Heart left ventricle (tissue), 16 donors: ENCODE measurements at regions not wholly inside any gene's neighbourhood (a gene's known extent, or its start where the extent isn't known, plus 50 kb on each side); places are given as distances from the start of the nearest gene placed in this dataset.

Experiments used
- ATAC-seq, 4 donors: fragments of 200-7000 bp; cut with Tn5 transposase; one replicate each; pipeline ENCODE4 v1.9.1; 2020 to 2022; ENCODE audit warnings: moderate library complexity in 4 of 4, mild to moderate bottlenecking in 3 of 4, moderate number of reproducible peaks in 1 of 4
- DNase-seq, 5 donors: peaks; one replicate each; pipeline ENCODE4 v3.0.0-alpha.2; 2020
- H3K27ac ChIP-seq, 12 donors: fragments of 200-600 bp; sonication (generic) in 4 of 12; one replicate each; pipeline versions ENCODE4 v1.5.0 to v1.8.0; 2016 to 2022; ENCODE audit warnings: mild to moderate bottlenecking in 2 of 12
- H3K27me3 ChIP-seq, 9 donors: fragments of 200-600 bp; sonication (generic) in 2 of 9; one replicate each; pipeline versions ENCODE4 v1.5.1 to v1.8.0; 2016 to 2022; ENCODE audit warnings: mild to moderate bottlenecking in 3 of 9
- H3K36me3 ChIP-seq, 9 donors: fragments of 200-600 bp; sonication (generic) in 2 of 9; one replicate each; pipeline versions ENCODE4 v1.5.0 to v1.8.0; 2018 to 2022; ENCODE audit warnings: mild to moderate bottlenecking in 2 of 9
- H3K4me1 ChIP-seq, 12 donors: fragments of 200-600 bp; sonication (generic) in 4 of 12; one replicate each; pipeline versions ENCODE4 v1.5.0 to v1.8.0; 2016 to 2022; ENCODE audit warnings: mild to moderate bottlenecking in 3 of 12
- H3K4me3 ChIP-seq, 12 donors: fragments of 200-600 bp; sonication (generic) in 4 of 12; one replicate each; pipeline versions ENCODE4 v1.5.0 to v1.8.0; 2017 to 2022; ENCODE audit warnings: mild to moderate bottlenecking in 9 of 12, moderate library complexity in 4 of 12
- H3K9me3 ChIP-seq, 12 donors: fragments of 200-600 bp; sonication (generic) in 4 of 12; one replicate each; pipeline versions ENCODE4 v1.5.0 to v1.8.0; 2016 to 2022; ENCODE audit warnings: mild to moderate bottlenecking in 1 of 12
- CTCF ChIP-seq, 12 donors: fragments of 200-600 bp; sonication (generic) in 4 of 12; IDR thresholded peaks; one replicate each; pipeline versions ENCODE4 v1.5.0 to v1.8.0; 2018 to 2022; ENCODE audit warnings: antibody characterized with exemption in 12 of 12, mild to moderate bottlenecking in 5 of 12
- POLR2A ChIP-seq, 2 donors: fragments of 450-650 bp; IDR thresholded peaks; one replicate each; pipeline ENCODE4 v1.6.1; 2017; ENCODE audit warnings: antibody characterized with exemption in 2 of 2, mild to moderate bottlenecking in 2 of 2, moderate library complexity in 2 of 2
- WGBS, 4 donors: extraction: QIAGEN DNeasy Blood & Tissue Kit in 2 of 4; methylation state at CpG; one replicate each; pipeline versions ENCODE4 v1.1.5 to v1.1.7; 2013 to 2018; 5-methylcytosine and 5-hydroxymethylcytosine counted together
- intact Hi-C, 10 donors: fragments of 100-400 bp; cut with DNase I; formaldehyde crosslinking; loops; one replicate each; pipeline versions ENCODE4 v1.11.1 to v1.14.2; 2022
- donor health status: ischemic (EF 13 %, LVEDD 7.1; RV severe dilation, severe dysfunction).
- donor health status: healthy with polysubstance abuse.
- donor health status: DM: no; HTN: yes; CAD: no.
- donor health status: DM: no; HTN: no; CAD: no.
- donor health status: ischemic (EF 25% LVEDD 6.9; RV normal size, moderate dysfunction).
- donor health status: ischemic (EF 25% LVEDD 5.7; RV mildly dilated, moderate dysfunction).
- donor health status: healthy.
- donor health status: DM: yes; HTN: yes; CAD: no.
- donor health status: ischemic (EF 35%, LVEDD 5.7; RV mildly dilated, moderate dysfunction).
- donor health status: nonischemic (EF 11% LVEDD 7.7; RV severe dilation, severe dysfunction).
- donor health status: DM: yes; HTN: yes; CAD: no.
- donor health status: PGD.
- donor health status: ischemic (EF 29% LVEDD 5.4; RV normal size, mild dysfunction).
- donor health status: nonischemic (EF 23%, LVEDD 6.1; RV moderate dilation, normal function).

- no peaks in the 10 kb centered on the region for H3K36me3 ChIP-seq
- TF ChIP-seq CTCF (IDR thresholded peaks at IDR 0.05): no peak
- no peak for TF ChIP-seq POLR2A (IDR thresholded peaks at IDR 0.05)
- 88 to 90% (median 88%) methylated on average over 7 of the region's 7 CpGs for WGBS, 4 donors
- no peak for ATAC-seq
- no peak overlapping the region for H3K4me3 ChIP-seq
- no peak for DNase-seq
- intact Hi-C loops: no loop called here
- H3K9me3 ChIP-seq: no peaks in the 10 kb centered on the region
- no peaks in the 10 kb centered on the region for H3K4me1 ChIP-seq
- H3K27ac ChIP-seq: no peak overlapping the region
- H3K27me3 ChIP-seq: peaks cover 0 to 6% (median 0%) of the 10 kb centered on the region in 9 donors
Observed at GRCh38 chr1:208467151-208467780, 223.1 kb upstream of the PLXNA2 start.

DNA sequence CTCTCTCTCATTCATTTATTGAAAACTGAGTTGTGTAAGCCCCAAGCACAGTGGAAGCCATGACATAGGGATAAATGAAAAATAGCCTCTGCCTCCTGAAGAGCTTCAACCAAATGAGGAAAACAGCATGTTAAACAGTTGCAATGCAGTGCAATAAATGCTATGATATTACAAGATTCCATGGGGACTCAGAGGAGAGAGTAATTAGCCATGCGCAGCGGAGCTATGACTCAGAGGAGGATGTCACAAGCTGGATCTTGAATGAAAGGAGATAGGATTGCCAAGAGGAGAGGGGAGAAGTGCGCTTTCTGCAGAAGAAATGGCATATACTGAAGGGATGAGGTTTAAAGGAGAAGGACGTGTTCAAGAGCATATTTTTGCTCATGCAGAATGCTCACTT lies 231.3 kb upstream of the PLXNA2 start:
- peak in 1 of 5 donors; percentile 33 for DNase-seq
- Histone ChIP-seq H3K4me3 (no peak overlapping the region), H3K27me3 (no peaks in the 10 kb centered on the region), H3K36me3 (no peaks in the 10 kb centered on the region), H3K4me1 (peaks cover 0 to 24% (median 10%) of the 10 kb centered on the region in 12 donors), H3K27ac (peak overlapping the region in 1 of 12 donors; percentile 17), H3K9me3 (no peaks in the 10 kb centered on the region)
- no peak for TF ChIP-seq CTCF (IDR thresholded peaks at IDR 0.05)
- TF ChIP-seq POLR2A (IDR thresholded peaks at IDR 0.05): no peak
- WGBS, 4 donors: 49 to 73% (median 63%) methylated on average over 4 of the region's 4 CpGs
- intact Hi-C loops: no loop called here
- ATAC-seq: peak in 3 of 4 donors; percentile 44 to 59 (median 56)

GRCh38 chr1:208475951-208476845 lies 232.0 kb upstream of the PLXNA2 start:
- Histone ChIP-seq H3K9me3 (no peaks in the 10 kb centered on the region), H3K4me3 (no peak overlapping the region), H3K4me1 (peaks cover 0 to 24% (median 10%) of the 10 kb centered on the region in 12 donors), H3K36me3 (no peaks in the 10 kb centered on the region), H3K27ac (peak overlapping the region in 9 of 12 donors; percentile 3 to 59 (median 37)), H3K27me3 (no peaks in the 10 kb centered on the region)
- 78 to 84% (median 79%) methylated on average over 5 of the region's 5 CpGs for WGBS, 4 donors
- DNase-seq: peak in 2 of 5 donors; percentile 31 to 33
- peak in 5 of 12 donors; percentile 10 to 45 (median 35) for TF ChIP-seq CTCF (IDR thresholded peaks at IDR 0.05)
- no peak for TF ChIP-seq POLR2A (IDR thresholded peaks at IDR 0.05)
- intact Hi-C loops: no loop called here
- ATAC-seq: peak; percentile 65 to 94 (median 78)

DNA sequence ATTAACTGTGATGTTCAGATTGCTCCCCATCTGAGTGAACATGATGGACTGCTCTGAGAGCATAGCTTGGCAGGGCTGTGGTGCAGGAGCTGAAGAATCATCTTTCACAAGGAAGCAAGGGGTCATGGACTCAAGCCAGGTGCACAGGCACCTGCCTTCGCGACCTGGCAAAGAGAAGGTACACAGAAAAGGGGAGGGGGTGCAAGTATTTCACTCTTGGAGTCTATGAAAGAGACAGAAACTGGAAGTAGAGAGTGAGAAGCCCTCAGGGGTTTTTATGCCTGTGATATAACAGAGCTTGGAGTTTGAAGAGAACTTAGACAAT lies 232.6 kb upstream of the PLXNA2 start:
- Histone ChIP-seq H3K4me3 (no peak overlapping the region), H3K4me1 (peaks cover 0 to 24% (median 10%) of the 10 kb centered on the region in 12 donors), H3K9me3 (no peaks in the 10 kb centered on the region), H3K36me3 (no peaks in the 10 kb centered on the region), H3K27ac (peak overlapping the region in 9 of 12 donors; percentile 3 to 59 (median 38)), H3K27me3 (no peaks in the 10 kb centered on the region)
- ATAC-seq (no peak), DNase-seq (no peak)
- 55 to 62% (median 58%) methylated on average over 2 of the region's 2 CpGs for WGBS, 4 donors
- TF ChIP-seq POLR2A (IDR thresholded peaks at IDR 0.05) (no peak), CTCF (IDR thresholded peaks at IDR 0.05) (no peak)
- intact Hi-C loops: no loop called here
